Gastrocnemius medialis (tissue), 4 donors: ENCODE measurements at regions not wholly inside any gene's neighbourhood (a gene's known extent, or its start where the extent isn't known, plus 50 kb on each side); places are given as distances from the start of the nearest gene placed in this dataset.

Source experiments
- ATAC-seq, 2 donors: fragments of 150-250 bp; one replicate each; pipeline ENCODE4 v1.9.1; 2016
- DNase-seq, 2 donors: peaks; one replicate each; pipeline ENCODE4 v3.0.0-alpha.2; 2019
- H3K27ac ChIP-seq, 4 donors: fragments of 200-600 bp; sonication (generic); 1 replicate in 1 of 4; 2 replicates in 3 of 4; pipeline ENCODE4 v1.5.1; 2016 to 2018; ENCODE audit warnings: mild to moderate bottlenecking in 2 of 4, moderate library complexity in 1 of 4
- H3K27me3 ChIP-seq, 3 donors: fragments of 200-600 bp; sonication (generic) in 2 of 3; 1 replicate in 1 of 3; 2 replicates in 2 of 3; pipeline versions ENCODE4 v1.5.1 to v1.6.0; 2016 to 2019; ENCODE audit warnings: mild to moderate bottlenecking in 1 of 3, moderate library complexity in 1 of 3
- H3K36me3 ChIP-seq, 2 donors: fragments of 200-600 bp; sonication (generic) in 1 of 2; one replicate each; pipeline ENCODE4 v1.5.1; 2017 to 2018
- H3K4me1 ChIP-seq, 2 donors: fragments of 200-600 bp; sonication (generic) in 1 of 2; one replicate each; pipeline ENCODE4 v1.5.1; 2016 to 2017; ENCODE audit warnings: mild to moderate bottlenecking in 2 of 2
- H3K4me3 ChIP-seq, 4 donors: fragments of 200-600 bp; sonication (generic) in 3 of 4; 1 replicate in 1 of 4; 2 replicates in 3 of 4; pipeline ENCODE4 v1.5.1; 2016 to 2019; ENCODE audit warnings: mild to moderate bottlenecking in 2 of 4
- H3K9me3 ChIP-seq, 3 donors: fragments of 200-600 bp; sonication (generic) in 2 of 3; 1 replicate in 1 of 3; 2 replicates in 2 of 3; pipeline ENCODE4 v1.5.1; 2016 to 2019
- POLR2A ChIP-seq, 2 donors: fragments of 450-650 bp; IDR thresholded peaks; one replicate each; pipeline ENCODE4 v1.6.1; 2017; ENCODE audit warnings: antibody characterized with exemption in 2 of 2, mild to moderate bottlenecking in 2 of 2, moderate library complexity in 2 of 2
- in situ Hi-C, 4 donors: fragments of 200-750 bp; cut with MboI; loops; one replicate each; pipeline versions ENCODE4 v1.15.0 to v1.8.0; 2017; ENCODE audit warnings: low sequenced_read_pairs in 4 of 4
- intact Hi-C: fragments of 100-400 bp; cut with DNase I; formaldehyde crosslinking; loops from one replicate; pipeline ENCODE4 v1.15.1; 2023; ENCODE audit warnings: low total_unique reads
- TF ChIP-seq, protein P1 (sequence below), 5 experiments: fragments of 450-650 bp in 3 of 5; fragments of 200-600 bp in 2 of 5; sonication (generic) in 2 of 5; IDR thresholded peaks in 4 of 5; conservative IDR thresholded peaks in 1 of 5; 1 replicate in 4 of 5; 2 replicates in 1 of 5; pipeline ENCODE4 v1.5.1; 2016 to 2019; ENCODE audit warnings: antibody characterized with exemption in 5 of 5, mild to moderate bottlenecking in 3 of 5, moderate library complexity in 3 of 5

DNA sequence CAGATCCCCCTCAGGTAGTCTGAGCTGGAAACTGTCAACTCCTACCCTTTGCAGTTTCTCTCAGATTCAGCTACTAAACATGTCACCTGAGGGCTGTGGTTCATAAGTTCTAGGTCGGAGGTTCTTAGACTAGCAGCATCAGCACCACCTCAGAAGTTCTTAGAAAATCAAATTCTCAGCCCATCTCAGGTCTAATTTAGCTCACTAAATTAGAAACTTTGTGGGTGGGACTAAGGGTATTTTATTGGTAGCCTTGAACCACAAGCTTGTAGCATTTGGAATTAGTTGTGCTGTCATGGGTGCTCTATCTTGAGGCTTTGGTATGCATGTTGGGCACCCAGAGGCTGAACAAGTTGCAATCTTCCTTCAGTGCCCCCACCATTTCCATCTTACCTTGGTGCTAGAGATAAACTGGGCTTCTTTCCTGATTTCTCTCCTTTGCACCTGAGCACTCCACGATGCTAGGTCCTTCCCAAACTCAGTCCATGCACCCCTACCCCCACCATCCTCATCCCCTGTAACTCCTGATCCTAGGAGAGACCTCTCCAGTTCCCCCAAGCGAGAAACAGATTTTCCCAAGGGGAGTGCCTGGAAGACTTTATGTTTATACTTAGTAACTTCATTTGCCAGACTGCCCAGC lies 54.2 kb downstream of the S1PR1 start:
- TF ChIP-seq POLR2A (IDR thresholded peaks at IDR 0.05): no peak
- TF ChIP-seq, protein P1, sequence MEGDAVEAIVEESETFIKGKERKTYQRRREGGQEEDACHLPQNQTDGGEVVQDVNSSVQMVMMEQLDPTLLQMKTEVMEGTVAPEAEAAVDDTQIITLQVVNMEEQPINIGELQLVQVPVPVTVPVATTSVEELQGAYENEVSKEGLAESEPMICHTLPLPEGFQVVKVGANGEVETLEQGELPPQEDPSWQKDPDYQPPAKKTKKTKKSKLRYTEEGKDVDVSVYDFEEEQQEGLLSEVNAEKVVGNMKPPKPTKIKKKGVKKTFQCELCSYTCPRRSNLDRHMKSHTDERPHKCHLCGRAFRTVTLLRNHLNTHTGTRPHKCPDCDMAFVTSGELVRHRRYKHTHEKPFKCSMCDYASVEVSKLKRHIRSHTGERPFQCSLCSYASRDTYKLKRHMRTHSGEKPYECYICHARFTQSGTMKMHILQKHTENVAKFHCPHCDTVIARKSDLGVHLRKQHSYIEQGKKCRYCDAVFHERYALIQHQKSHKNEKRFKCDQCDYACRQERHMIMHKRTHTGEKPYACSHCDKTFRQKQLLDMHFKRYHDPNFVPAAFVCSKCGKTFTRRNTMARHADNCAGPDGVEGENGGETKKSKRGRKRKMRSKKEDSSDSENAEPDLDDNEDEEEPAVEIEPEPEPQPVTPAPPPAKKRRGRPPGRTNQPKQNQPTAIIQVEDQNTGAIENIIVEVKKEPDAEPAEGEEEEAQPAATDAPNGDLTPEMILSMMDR (IDR thresholded peaks at IDR 0.05 in 4 of 5, conservative IDR thresholded peaks at IDR 0.05 in 1 of 5): no peak
- DNase-seq (no peak), ATAC-seq (no peak)
- Histone ChIP-seq H3K27me3 (no peaks in the 10 kb centered on the region), H3K9me3 (no peaks in the 10 kb centered on the region), H3K27ac (no peak overlapping the region), H3K36me3 (no peaks in the 10 kb centered on the region), H3K4me1 (no peaks in the 10 kb centered on the region), H3K4me3 (no peak overlapping the region)
- in situ Hi-C loops (loop anchor here in 1 of 4 donors (5.0 kb wide), 1 partner anchor 379 kb away; no protein-coding TSS in a partner anchor), intact Hi-C loops (no loop called here)

DNA sequence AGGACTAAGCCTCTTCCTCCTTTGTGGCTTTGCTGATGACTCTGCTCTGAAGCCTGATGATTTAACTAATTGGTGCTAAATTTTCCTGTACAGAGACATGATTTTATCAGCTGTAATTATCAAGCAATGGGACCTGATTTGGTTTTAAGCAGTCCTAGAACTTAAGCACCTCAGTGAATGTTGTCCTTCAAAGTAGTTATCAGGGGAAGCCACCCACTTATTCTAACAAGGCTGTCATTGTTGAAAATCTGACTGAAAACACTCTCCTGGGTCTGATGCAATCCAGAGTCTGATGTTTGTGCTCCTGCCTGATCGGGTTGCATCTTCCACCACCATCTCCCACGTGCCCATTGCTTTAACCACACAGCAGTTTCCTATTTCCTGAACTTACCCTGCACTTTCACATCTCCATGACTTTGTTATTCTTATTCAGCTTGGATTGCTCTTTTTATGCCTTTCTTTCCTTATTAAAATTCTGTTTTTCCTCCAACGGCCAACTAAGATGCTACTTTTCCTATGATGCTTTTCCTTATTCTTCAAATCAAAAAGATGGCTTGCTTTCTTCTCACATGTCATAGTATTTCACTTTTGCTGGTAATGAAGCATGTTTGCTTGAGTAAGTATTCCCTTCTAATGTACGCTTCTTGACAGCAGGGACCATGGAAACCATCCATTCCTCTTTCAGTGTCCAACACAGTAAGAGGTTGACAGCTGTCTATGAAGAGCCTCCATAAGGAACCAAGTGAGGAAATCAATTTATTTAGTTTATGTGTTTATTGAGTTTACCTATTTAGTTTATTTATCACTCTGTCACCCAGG lies 55.0 kb downstream of the S1PR1 start:
- ATAC-seq: no peak

DNA sequence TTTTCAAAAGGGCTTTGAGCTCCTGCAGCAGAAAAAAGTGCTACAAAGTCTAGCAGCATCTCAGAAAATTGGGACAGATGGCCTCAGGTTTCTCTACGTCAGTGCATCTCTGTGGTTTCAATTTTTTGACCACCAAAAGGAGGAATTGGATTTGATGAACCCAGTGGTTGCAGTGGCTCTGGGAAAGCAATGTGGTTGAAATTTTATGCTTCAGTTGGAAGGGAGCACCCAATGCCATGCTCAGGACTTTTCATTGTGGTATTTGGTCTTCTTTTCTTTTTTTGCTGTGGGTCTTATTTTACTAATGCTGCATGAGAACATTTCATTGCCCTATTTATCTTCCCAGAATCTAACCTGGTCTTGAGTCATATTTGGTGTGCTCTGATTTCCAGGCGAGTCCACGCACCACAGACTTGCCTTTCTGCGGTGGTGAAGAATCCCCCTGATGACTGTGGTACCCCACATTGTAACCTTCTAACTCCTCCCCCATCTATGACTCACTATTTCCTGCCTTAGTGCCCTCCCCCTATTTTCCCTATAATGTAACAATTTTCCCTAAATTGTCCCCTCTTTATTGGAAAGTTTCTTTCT lies 56.7 kb downstream of the S1PR1 start:
- intact Hi-C loops: no loop called here
- Histone ChIP-seq H3K36me3 (no peaks in the 10 kb centered on the region), H3K27ac (no peak overlapping the region), H3K9me3 (no peaks in the 10 kb centered on the region), H3K4me1 (no peaks in the 10 kb centered on the region), H3K4me3 (no peak overlapping the region), H3K27me3 (no peaks in the 10 kb centered on the region)
- TF ChIP-seq, protein P1 (IDR thresholded peaks at IDR 0.05 in 4 of 5, conservative IDR thresholded peaks at IDR 0.05 in 1 of 5): no peak
- no peak for TF ChIP-seq POLR2A (IDR thresholded peaks at IDR 0.05)
- ATAC-seq (no peak), DNase-seq (no peak)
- in situ Hi-C loops: loop anchor here in 1 of 4 donors (5.0 kb wide), 1 partner anchor 381 kb away; no protein-coding TSS in a partner anchor

More for the DNA sequence above, 55.0 kb downstream of the S1PR1 start:
- Histone ChIP-seq H3K27ac (no peak overlapping the region), H3K4me3 (no peak overlapping the region), H3K36me3 (no peaks in the 10 kb centered on the region), H3K27me3 (no peaks in the 10 kb centered on the region), H3K9me3 (no peaks in the 10 kb centered on the region), H3K4me1 (no peaks in the 10 kb centered on the region)
- intact Hi-C loops (no loop called here), in situ Hi-C loops (loop anchor here in 1 of 4 donors (5.0 kb wide), 1 partner anchor 379 kb away; no protein-coding TSS in a partner anchor)
- no peak for TF ChIP-seq POLR2A (IDR thresholded peaks at IDR 0.05)
- TF ChIP-seq, protein P1 (IDR thresholded peaks at IDR 0.05 in 4 of 5, conservative IDR thresholded peaks at IDR 0.05 in 1 of 5): no peak
- DNase-seq: peak; percentile 4 to 14

DNA sequence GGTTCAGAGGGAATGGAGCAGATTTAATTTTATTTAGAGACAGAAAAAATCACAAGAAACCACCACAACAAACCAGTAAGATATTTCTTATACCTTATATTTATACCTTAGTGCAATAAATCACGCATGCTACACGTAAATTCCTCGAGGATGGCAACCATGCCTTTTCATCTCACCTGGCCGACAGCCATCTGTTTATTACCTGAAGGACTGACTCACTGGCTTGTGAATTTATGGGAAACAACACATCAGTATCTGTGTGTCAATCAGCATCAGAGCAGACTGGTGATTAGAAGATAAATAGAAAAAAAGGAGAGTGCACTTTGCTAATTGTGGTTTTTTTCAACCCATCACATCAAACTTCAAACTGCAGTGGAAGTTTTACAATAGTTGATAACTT lies 58.4 kb downstream of the S1PR1 start:
- no peak overlapping the region for H3K4me3 ChIP-seq
- in situ Hi-C loops (no loop called here), intact Hi-C loops (loop anchor here (5.0 kb wide), 1 partner anchor 358 kb away; no protein-coding TSS in a partner anchor)
- no peak overlapping the region for H3K27ac ChIP-seq
- TF ChIP-seq POLR2A (IDR thresholded peaks at IDR 0.05): no peak
- TF ChIP-seq, protein P1 (IDR thresholded peaks at IDR 0.05 in 4 of 5, conservative IDR thresholded peaks at IDR 0.05 in 1 of 5): no peak
- no peaks in the 10 kb centered on the region for H3K4me1 ChIP-seq
- DNase-seq (no peak), ATAC-seq (no peak)
- H3K27me3 ChIP-seq: no peaks in the 10 kb centered on the region
- no peaks in the 10 kb centered on the region for H3K9me3 ChIP-seq
- no peaks in the 10 kb centered on the region for H3K36me3 ChIP-seq
